Gastrocnemius medialis (tissue), 4 donors: ENCODE measurements at regions not wholly inside any gene's neighbourhood (a gene's known extent, or its start where the extent isn't known, plus 50 kb on each side); places are given as distances from the start of the nearest gene placed in this dataset.

Experiments
- ATAC-seq, 2 donors: fragments of 150-250 bp; one replicate each; pipeline ENCODE4 v1.9.1; 2016
- DNase-seq, 2 donors: peaks; one replicate each; pipeline ENCODE4 v3.0.0-alpha.2; 2019
- H3K27ac ChIP-seq, 4 donors: fragments of 200-600 bp; sonication (generic); 1 replicate in 1 of 4; 2 replicates in 3 of 4; pipeline ENCODE4 v1.5.1; 2016 to 2018; ENCODE audit warnings: mild to moderate bottlenecking in 2 of 4, moderate library complexity in 1 of 4
- H3K27me3 ChIP-seq, 3 donors: fragments of 200-600 bp; sonication (generic) in 2 of 3; 1 replicate in 1 of 3; 2 replicates in 2 of 3; pipeline versions ENCODE4 v1.5.1 to v1.6.0; 2016 to 2019; ENCODE audit warnings: mild to moderate bottlenecking in 1 of 3, moderate library complexity in 1 of 3
- H3K36me3 ChIP-seq, 2 donors: fragments of 200-600 bp; sonication (generic) in 1 of 2; one replicate each; pipeline ENCODE4 v1.5.1; 2017 to 2018
- H3K4me1 ChIP-seq, 2 donors: fragments of 200-600 bp; sonication (generic) in 1 of 2; one replicate each; pipeline ENCODE4 v1.5.1; 2016 to 2017; ENCODE audit warnings: mild to moderate bottlenecking in 2 of 2
- H3K4me3 ChIP-seq, 4 donors: fragments of 200-600 bp; sonication (generic) in 3 of 4; 1 replicate in 1 of 4; 2 replicates in 3 of 4; pipeline ENCODE4 v1.5.1; 2016 to 2019; ENCODE audit warnings: mild to moderate bottlenecking in 2 of 4
- H3K9me3 ChIP-seq, 3 donors: fragments of 200-600 bp; sonication (generic) in 2 of 3; 1 replicate in 1 of 3; 2 replicates in 2 of 3; pipeline ENCODE4 v1.5.1; 2016 to 2019
- CTCF ChIP-seq, 5 experiments: fragments of 450-650 bp in 3 of 5; fragments of 200-600 bp in 2 of 5; sonication (generic) in 2 of 5; IDR thresholded peaks in 4 of 5; conservative IDR thresholded peaks in 1 of 5; 1 replicate in 4 of 5; 2 replicates in 1 of 5; pipeline ENCODE4 v1.5.1; 2016 to 2019; ENCODE audit warnings: antibody characterized with exemption in 5 of 5, mild to moderate bottlenecking in 3 of 5, moderate library complexity in 3 of 5
- POLR2A ChIP-seq, 2 donors: fragments of 450-650 bp; IDR thresholded peaks; one replicate each; pipeline ENCODE4 v1.6.1; 2017; ENCODE audit warnings: antibody characterized with exemption in 2 of 2, mild to moderate bottlenecking in 2 of 2, moderate library complexity in 2 of 2
- in situ Hi-C, 4 donors: fragments of 200-750 bp; cut with MboI; loops; one replicate each; pipeline versions ENCODE4 v1.15.0 to v1.8.0; 2017; ENCODE audit warnings: low sequenced_read_pairs in 4 of 4
- intact Hi-C: fragments of 100-400 bp; cut with DNase I; formaldehyde crosslinking; loops from one replicate; pipeline ENCODE4 v1.15.1; 2023; ENCODE audit warnings: low total_unique reads

GRCh38 chr3:146929696-146930095 is 324.6 kb upstream of the PLSCR5 start:
- no peaks in the 10 kb centered on the region for H3K4me1 ChIP-seq
- no peak overlapping the region for H3K27ac ChIP-seq
- no peaks in the 10 kb centered on the region for H3K36me3 ChIP-seq
- TF ChIP-seq POLR2A (IDR thresholded peaks at IDR 0.05): no peak
- TF ChIP-seq CTCF (IDR thresholded peaks at IDR 0.05 in 4 of 5, conservative IDR thresholded peaks at IDR 0.05 in 1 of 5): no peak
- in situ Hi-C loops (no loop called here), intact Hi-C loops (no loop called here)
- ATAC-seq (no peak), DNase-seq (no peak)
- no peaks in the 10 kb centered on the region for H3K9me3 ChIP-seq
- no peaks in the 10 kb centered on the region for H3K27me3 ChIP-seq
- no peak overlapping the region for H3K4me3 ChIP-seq

GRCh38 chr3:146928421-146929059 is 323.4 kb upstream of the PLSCR5 start:
- H3K36me3 ChIP-seq: no peaks in the 10 kb centered on the region
- H3K27me3 ChIP-seq: no peaks in the 10 kb centered on the region
- no peak overlapping the region for H3K27ac ChIP-seq
- H3K4me3 ChIP-seq: no peak overlapping the region
- in situ Hi-C loops (no loop called here), intact Hi-C loops (no loop called here)
- no peak for DNase-seq
- no peaks in the 10 kb centered on the region for H3K9me3 ChIP-seq
- no peak for ATAC-seq
- no peaks in the 10 kb centered on the region for H3K4me1 ChIP-seq
- TF ChIP-seq POLR2A (IDR thresholded peaks at IDR 0.05) (no peak), CTCF (IDR thresholded peaks at IDR 0.05 in 4 of 5, conservative IDR thresholded peaks at IDR 0.05 in 1 of 5) (no peak)

GRCh38 chr3:146921693-146922092 is 316.5 kb upstream of the PLSCR5 start:
- in situ Hi-C loops: no loop called here
- DNase-seq (no peak), ATAC-seq (no peak)

GRCh38 chr3:146914409-146914808 is 309.3 kb upstream of the PLSCR5 start:
- Histone ChIP-seq H3K27me3 (no peaks in the 10 kb centered on the region), H3K36me3 (no peaks in the 10 kb centered on the region), H3K27ac (no peak overlapping the region), H3K9me3 (no peaks in the 10 kb centered on the region), H3K4me1 (no peaks in the 10 kb centered on the region), H3K4me3 (no peak overlapping the region)
- in situ Hi-C loops: no loop called here
- ATAC-seq (no peak), DNase-seq (no peak)
- TF ChIP-seq CTCF (IDR thresholded peaks at IDR 0.05 in 4 of 5, conservative IDR thresholded peaks at IDR 0.05 in 1 of 5) (no peak), POLR2A (IDR thresholded peaks at IDR 0.05) (no peak)
- intact Hi-C loops: no loop called here

More at GRCh38 chr3:146921693-146922092, 316.5 kb upstream of the PLSCR5 start:
- no peaks in the 10 kb centered on the region for H3K27me3 ChIP-seq
- intact Hi-C loops: no loop called here
- no peaks in the 10 kb centered on the region for H3K9me3 ChIP-seq
- no peaks in the 10 kb centered on the region for H3K4me1 ChIP-seq
- TF ChIP-seq POLR2A (IDR thresholded peaks at IDR 0.05): no peak
- TF ChIP-seq CTCF (IDR thresholded peaks at IDR 0.05 in 4 of 5, conservative IDR thresholded peaks at IDR 0.05 in 1 of 5): no peak
- H3K36me3 ChIP-seq: no peaks in the 10 kb centered on the region
- H3K27ac ChIP-seq: no peak overlapping the region
- no peak overlapping the region for H3K4me3 ChIP-seq
